GM23338 (cell line): ENCODE measurements at regions not wholly inside any gene's neighbourhood (a gene's known extent, or its start where the extent isn't known, plus 50 kb on each side); places are given as distances from the start of the nearest gene placed in this dataset.

Source experiments
- ATAC-seq: fragments of 200-7000 bp; cut with Tn5 transposase; 3 replicates; pipeline ENCODE4 v1.9.1; 2020
- DNase-seq: peaks from one replicate; pipeline ENCODE4 v3.0.0-alpha.2; 2015; ENCODE audit warnings: low spot score
- H2AFZ ChIP-seq: fragments of 200-600 bp; sonication (generic); 2 replicates; pipeline ENCODE4 v1.8.0; 2016; ENCODE audit warnings: antibody characterized with exemption, mild to moderate bottlenecking, moderate library complexity
- H3F3A ChIP-seq: fragments of 200-600 bp; sonication (generic); replicated peaks from 2 replicates; pipeline ENCODE4 v1.8.0; 2017; ENCODE audit warnings: antibody characterized with exemption, mixed run types, low read depth
- H3K27ac ChIP-seq: fragments of 200-600 bp; sonication (generic); 2 replicates; pipeline ENCODE4 v1.6.1; 2016; ENCODE audit warnings: low read depth
- H3K27me3 ChIP-seq: fragments of 200-600 bp; sonication (generic); 2 replicates; pipeline ENCODE4 v1.8.0; 2016; ENCODE audit warnings: mild to moderate bottlenecking, mixed run types, moderate library complexity; ENCODE audit not compliant: insufficient read depth
- H3K36me3 ChIP-seq: fragments of 200-600 bp; sonication (generic); 2 replicates; pipeline ENCODE4 v1.8.0; 2016; ENCODE audit warnings: mild to moderate bottlenecking; ENCODE audit not compliant: insufficient read depth
- H3K4me1 ChIP-seq: fragments of 200-600 bp; sonication (generic); 2 replicates; pipeline ENCODE4 v1.8.0; 2016; ENCODE audit warnings: mild to moderate bottlenecking, moderate library complexity; ENCODE audit not compliant: insufficient read depth
- H3K4me2 ChIP-seq: fragments of 200-600 bp; sonication (generic); 2 replicates; pipeline ENCODE4 v1.7.1; 2017; ENCODE audit warnings: mixed run types
- H3K4me3 ChIP-seq: fragments of 200-600 bp; sonication (generic); 2 replicates; pipeline ENCODE4 v1.6.1; 2016; ENCODE audit warnings: mixed run types
- H3K79me2 ChIP-seq: fragments of 200-600 bp; sonication (generic); replicated peaks from 2 replicates; pipeline ENCODE4 v1.8.0; 2017; ENCODE audit warnings: mild to moderate bottlenecking; ENCODE audit not compliant: insufficient read depth
- H3K9me2 ChIP-seq: fragments of 200-600 bp; sonication (generic); 2 replicates; pipeline ENCODE4 v1.8.0; 2017; ENCODE audit not compliant: insufficient read depth
- H4K20me1 ChIP-seq: fragments of 200-600 bp; sonication (generic); replicated peaks from 2 replicates; pipeline ENCODE4 v1.8.0; 2017; ENCODE audit warnings: mild to moderate bottlenecking; ENCODE audit not compliant: insufficient read depth
- H3K27ac Mint-ChIP-seq: 2 replicates; pipeline ENCODE4 v1.8.0; 2020; ENCODE audit warnings: inconsistent platforms, mild to moderate bottlenecking, moderate library complexity, mixed read lengths
- H3K27me3 Mint-ChIP-seq: 3 replicates; pipeline ENCODE4 v1.8.0; 2022; ENCODE audit warnings: low read depth, mild to moderate bottlenecking, moderate library complexity, mixed read lengths, inconsistent platforms; ENCODE audit not compliant: insufficient read depth, poor library complexity
- H3K36me3 Mint-ChIP-seq: 3 replicates; pipeline ENCODE4 v1.8.0; 2021; ENCODE audit warnings: low read depth, mild to moderate bottlenecking, inconsistent platforms, moderate library complexity, mixed read lengths
- H3K4me1 Mint-ChIP-seq: 3 replicates; pipeline ENCODE4 v1.8.0; 2020; ENCODE audit warnings: mild to moderate bottlenecking, inconsistent platforms, mixed read lengths
- H3K4me3 Mint-ChIP-seq: 3 replicates; pipeline ENCODE4 v1.8.0; 2021; ENCODE audit warnings: moderate library complexity, mild to moderate bottlenecking, inconsistent platforms, mixed read lengths
- H3K9me3 Mint-ChIP-seq: 3 replicates; pipeline ENCODE4 v1.8.0; 2020; ENCODE audit warnings: moderate library complexity, mild to moderate bottlenecking, inconsistent platforms, mixed read lengths
- EZH2 ChIP-seq: fragments of 200-600 bp; sonication (generic); IDR thresholded peaks from one replicate; pipeline ENCODE4 v1.8.0; 2017; ENCODE audit warnings: antibody characterized with exemption, mild to moderate bottlenecking, low read depth; ENCODE audit not compliant: unreplicated experiment
- EZH2phosphoT487 ChIP-seq: fragments of 200-600 bp; sonication (generic); IDR thresholded peaks from one replicate; pipeline ENCODE4 v1.8.1; 2018; ENCODE audit warnings: antibody characterized with exemption; ENCODE audit not compliant: unreplicated experiment
- POLR2AphosphoS5 ChIP-seq: IDR thresholded peaks from 2 replicates; pipeline ENCODE4 v1.6.1; 2016; ENCODE audit warnings: antibody characterized with exemption, low read depth
- REST ChIP-seq: IDR thresholded peaks from one replicate; pipeline ENCODE4 v1.6.1; 2018; ENCODE audit warnings: antibody characterized with exemption; ENCODE audit not compliant: unreplicated experiment
- STAT1 ChIP-seq: IDR thresholded peaks from one replicate; pipeline ENCODE4 v1.6.1; 2016; ENCODE audit warnings: antibody characterized with exemption; ENCODE audit not compliant: unreplicated experiment
- ZNF114 ChIP-seq: fragments of 250-450 bp; sonication (Bioruptor Pico); IDR thresholded peaks from 2 replicates; pipeline ENCODE4 v1.5.0; 2020; ENCODE audit warnings: mild to moderate bottlenecking, moderate library complexity
- ZNF331 ChIP-seq: fragments of 250-450 bp; sonication (Bioruptor Pico); IDR thresholded peaks from 2 replicates; pipeline ENCODE4 v1.5.0; 2020; ENCODE audit warnings: low read depth, mild to moderate bottlenecking, moderate library complexity

GRCh38 chr17:79183293-79184158, 108.9 kb downstream of the ENGASE start:
- Histone ChIP-seq H3K27me3 (peaks cover 15% of the 10 kb centered on the region), H2AFZ (peak overlapping the region; percentile 69; the same call in 1 of the 2 replicates), H3K79me2 (0 out of 2 replicates have a peak, but pooled peaks cover 8% of the 10 kb centered on the region), H3F3A (0 out of 2 replicates have a peak, but pooled peaks cover 4% of the 10 kb centered on the region), H3K27ac (no peak overlapping the region), H4K20me1 (no peaks in the 10 kb centered on the region), H3K4me1 (peaks cover 10% of the 10 kb centered on the region), H3K36me3 (no peaks in the 10 kb centered on the region; the same call in 1 of the 2 replicates), H3K4me3 (peak overlapping the region; percentile 80), H3K4me2 (peak overlapping the region; percentile 90), H3K9me2 (no peaks in the 10 kb centered on the region)
- H3K36me3 Mint-ChIP-seq, result no peaks in the 10 kb centered on the region
- peak overlapping the region; percentile 95 for H3K4me3 Mint-ChIP-seq
- peak overlapping the region; percentile 88 for H3K27ac Mint-ChIP-seq
- DNase-seq (peak; percentile 92), ATAC-seq (peak; percentile 74)
- no peak for TF ChIP-seq EZH2phosphoT487
- peak; percentile 43 for TF ChIP-seq POLR2AphosphoS5
- no peaks in the 10 kb centered on the region; the same call in 2 of the 3 replicates for H3K9me3 Mint-ChIP-seq
- H3K27me3 Mint-ChIP-seq, result peaks cover 32% of the 10 kb centered on the region
- H3K4me1 Mint-ChIP-seq, result peaks cover 23% of the 10 kb centered on the region

- Histone ChIP-seq H3K27ac (no peak overlapping the region), H3K9me2 (no peaks in the 10 kb centered on the region), H2AFZ (no peak overlapping the region), H3K36me3 (no peaks in the 10 kb centered on the region; the same call in 1 of the 2 replicates), H3K4me2 (peak overlapping the region; percentile 90; the same call in 1 of the 2 replicates), H3K4me3 (peak overlapping the region; percentile 80), H3F3A (0 out of 2 replicates have a peak, but pooled peaks cover 4% of the 10 kb centered on the region), H4K20me1 (no peaks in the 10 kb centered on the region), H3K27me3 (peaks cover 15% of the 10 kb centered on the region), H3K79me2 (0 out of 2 replicates have a peak, but pooled peaks cover 8% of the 10 kb centered on the region), H3K4me1 (peaks cover 4% of the 10 kb centered on the region; the same call in 1 of the 2 replicates)
- H3K4me1 Mint-ChIP-seq, result peaks cover 18% of the 10 kb centered on the region
- no peaks in the 10 kb centered on the region for H3K36me3 Mint-ChIP-seq
- peak overlapping the region; percentile 95; the same call in 2 of the 3 replicates for H3K4me3 Mint-ChIP-seq
- DNase-seq (no peak), ATAC-seq (no peak)
- peaks cover 32% of the 10 kb centered on the region for H3K27me3 Mint-ChIP-seq
- no peaks in the 10 kb centered on the region; the same call in 2 of the 3 replicates for H3K9me3 Mint-ChIP-seq
- no peak overlapping the region for H3K27ac Mint-ChIP-seq
- TF ChIP-seq EZH2 (no peak), EZH2phosphoT487 (no peak), ZNF114 (CRISPR knock-in tag) (no peak), STAT1 (no peak), REST (no peak), ZNF331 (CRISPR knock-in tag) (no peak)
Observed at GRCh38 chr17:79183043-79183292, 108.3 kb downstream of the ENGASE start.
